Renal cortex interstitium (tissue), 11 donors: ENCODE measurements at regions not wholly inside any gene's neighbourhood (a gene's known extent, or its start where the extent isn't known, plus 50 kb on each side); places are given as distances from the start of the nearest gene placed in this dataset.
"Not testable (repeated sequence)": the region's sequence is repeated elsewhere in the genome, so short reads cannot be mapped to it uniquely, and the experiment has no call there.

Source experiments
- DNase-seq, 11 donors: peaks; one replicate each; pipeline ENCODE4 v3.0.0-alpha.2; 2013; ENCODE audit warnings: low read depth in 9 of 11, low spot score in 4 of 11; ENCODE audit errors: extremely low read depth in 1 of 11

DNA sequence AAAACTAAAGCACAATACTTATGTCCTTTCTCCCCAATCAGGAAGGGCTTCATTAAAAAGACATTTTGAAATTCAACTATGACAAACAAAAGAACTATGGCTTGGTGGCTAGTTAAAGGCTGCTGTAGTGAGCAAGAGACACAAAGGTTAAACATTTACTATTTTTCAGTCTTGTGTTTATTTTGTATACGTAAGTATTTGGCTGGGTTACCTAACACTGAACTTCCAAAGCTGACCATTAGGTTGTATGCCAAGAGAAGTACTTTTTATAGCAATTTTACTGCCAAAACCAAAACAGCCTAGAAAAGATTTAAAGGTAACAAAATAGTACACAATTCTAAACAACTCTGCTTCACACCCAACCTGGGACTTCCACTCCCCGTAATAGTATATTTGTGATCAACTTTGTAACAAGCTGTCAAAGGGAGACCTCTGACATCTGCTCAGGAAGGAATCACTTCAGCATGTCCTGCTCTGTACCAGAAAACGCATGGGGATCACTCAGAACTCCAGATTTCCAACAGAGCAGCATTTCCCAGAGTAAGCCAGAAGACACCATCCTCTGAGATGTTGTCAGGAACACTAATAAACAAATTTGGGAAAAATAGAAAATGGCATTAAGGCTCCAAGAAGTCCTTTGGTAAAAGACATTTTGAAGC, 69.0 kb upstream of the ZSCAN2 start:
- DNase-seq = peak in 2 of 11 donors; percentile 4 to 8

DNA sequence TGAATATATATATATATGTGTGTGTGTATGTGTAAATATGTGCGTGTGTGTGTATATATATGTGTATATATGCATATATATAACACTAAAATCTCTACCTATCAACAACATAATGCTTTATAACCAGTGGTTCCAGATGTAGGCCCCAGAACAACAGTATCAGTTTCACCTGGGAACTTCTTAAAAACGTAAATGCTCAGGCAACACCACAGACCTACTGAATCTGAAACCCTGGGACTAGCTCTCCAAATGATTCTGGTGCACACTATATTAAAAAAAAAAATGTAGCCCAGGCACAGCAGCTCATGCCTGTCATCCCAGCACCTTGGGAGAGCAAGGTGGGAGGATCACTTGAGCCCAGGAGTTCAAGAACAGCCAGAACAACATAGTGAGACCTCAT, 67.1 kb upstream of the ZSCAN2 start:
- DNase-seq = not testable (repeated sequence)

- not testable (repeated sequence) for DNase-seq
These were observed 66.1 kb upstream of the ZSCAN2 start for GRCh38 chr15:84534561-84535235.

DNA sequence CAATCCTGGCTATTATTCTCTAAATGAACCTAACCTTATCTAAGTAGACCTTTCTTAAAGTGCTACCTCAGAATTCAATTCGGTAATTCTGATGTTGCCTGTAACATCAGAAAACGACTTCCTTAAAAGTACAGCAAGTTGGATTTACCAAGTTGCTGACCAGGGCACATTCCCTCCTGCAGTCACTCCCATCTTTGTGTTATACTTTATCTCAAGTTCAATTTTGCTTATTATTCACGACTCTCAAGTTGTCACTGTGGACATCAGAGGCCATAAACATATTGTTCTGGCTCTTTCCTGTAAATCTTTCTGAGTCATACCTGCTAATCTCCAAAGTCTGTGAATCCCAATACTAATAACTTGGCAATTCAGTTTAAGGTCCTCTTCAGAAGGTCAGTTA, 64.6 kb upstream of the ZSCAN2 start:
- not testable (repeated sequence) for DNase-seq

DNA sequence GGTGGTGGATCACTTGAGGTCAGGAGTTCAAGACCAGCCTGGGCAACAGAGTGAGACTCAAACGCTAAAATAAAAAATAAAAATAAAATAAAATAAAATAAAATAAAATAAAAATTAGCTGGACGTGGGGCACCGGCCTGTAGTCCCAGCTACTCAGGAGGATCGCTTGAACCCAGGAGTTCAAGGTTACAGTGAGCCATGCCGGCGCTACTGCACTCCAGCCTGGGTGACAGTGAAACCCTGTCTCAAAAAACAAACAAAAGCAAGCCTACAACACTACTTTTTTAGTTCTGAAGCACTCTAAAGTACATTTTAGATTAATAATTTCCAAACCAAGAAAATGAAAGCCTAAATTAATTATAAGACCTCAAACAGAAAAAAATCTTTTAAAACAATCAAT, 56.2 kb upstream of the ZSCAN2 start:
- DNase-seq = not testable (repeated sequence)

GRCh38 chr15:84547150-84547549, 53.7 kb upstream of the ZSCAN2 start:
- not testable (repeated sequence) for DNase-seq

GRCh38 chr15:84550503-84550902, 50.3 kb upstream of the ZSCAN2 start:
- not testable (repeated sequence) for DNase-seq
